CD4-positive, alpha-beta T cell (primary cell): ENCODE measurements at regions not wholly inside any gene's neighbourhood (a gene's known extent, or its start where the extent isn't known, plus 50 kb on each side); places are given as distances from the start of the nearest gene placed in this dataset.
"Not testable (repeated sequence)": the region's sequence is repeated elsewhere in the genome, so short reads cannot be mapped to it uniquely, and the experiment has no call there.

Experiments
- ATAC-seq: fragments of 200-7000 bp; cut with Tn5 transposase; one replicate; pipeline ENCODE4 v1.10.0; 2022; ENCODE audit warnings: mild to moderate bottlenecking; ENCODE audit not compliant: poor library complexity
- CTCF ChIA-PET: fragments of 350-600 bp; sonication (Branson Sonifier 250); formaldehyde crosslinking; loops from one replicate; lab custom pipeline; 2021; ENCODE audit warnings: antibody characterized with exemption, inconsistent platforms; lab: Charles Lee
- POLR2A ChIA-PET: fragments of 350-600 bp; sonication (Branson Sonifier 250); formaldehyde crosslinking; loops from one replicate; lab custom pipeline; 2021; ENCODE audit warnings: antibody characterized with exemption, inconsistent platforms; lab: Charles Lee
- DNase-seq, 14 experiments: peaks; one replicate each; pipeline ENCODE4 v3.0.0-alpha.2; 2013 to 2020; ENCODE audit warnings: mixed read lengths in 2 of 14
- H3K27ac ChIP-seq, 2 donors: one replicate each; pipeline versions ENCODE4 v1.5.1 to v1.7.0; 2013; ENCODE audit warnings: low read length in 2 of 2, low read depth in 1 of 2, mild to moderate bottlenecking in 1 of 2
- H3K27me3 ChIP-seq, 2 experiments: 1 replicate in 1 of 2; 2 replicates in 1 of 2; pipeline versions ENCODE4 v1.6.1 to v1.7.0; 2013; ENCODE audit warnings: low read length in 2 of 2, control low read depth in 1 of 2, mild to moderate bottlenecking in 1 of 2, moderate library complexity in 1 of 2; ENCODE audit not compliant: insufficient read depth in 2 of 2, control insufficient read depth in 1 of 2
- H3K36me3 ChIP-seq: one replicate; pipeline ENCODE4 v1.6.1; 2013; ENCODE audit warnings: low read length, control low read depth; ENCODE audit not compliant: insufficient read depth
- H3K4me1 ChIP-seq: one replicate; pipeline ENCODE4 v1.6.1; 2013; ENCODE audit warnings: low read length, control low read depth; ENCODE audit not compliant: insufficient read depth
- H3K4me3 ChIP-seq: one replicate; pipeline ENCODE4 v1.5.1; 2013; ENCODE audit warnings: mild to moderate bottlenecking, low read length, moderate library complexity
- H3K9me3 ChIP-seq, 2 experiments: 1 replicate in 1 of 2; 2 replicates in 1 of 2; pipeline versions ENCODE4 v1.6.1 to v1.7.0; 2013; ENCODE audit warnings: low read length in 2 of 2, mild to moderate bottlenecking in 2 of 2, control low read depth in 1 of 2, moderate library complexity in 1 of 2; ENCODE audit not compliant: control insufficient read depth in 1 of 2, insufficient read depth in 1 of 2
- H3K27ac Mint-ChIP-seq: one replicate; pipeline ENCODE4 v1.8.0; 2020; ENCODE audit warnings: mixed read lengths
- H3K27me3 Mint-ChIP-seq: one replicate; pipeline ENCODE4 v1.8.0; 2021; ENCODE audit warnings: mixed read lengths
- H3K36me3 Mint-ChIP-seq: one replicate; pipeline ENCODE4 v1.8.0; 2021; ENCODE audit warnings: low read depth, mixed read lengths
- H3K4me1 Mint-ChIP-seq: one replicate; pipeline ENCODE4 v1.8.0; 2021; ENCODE audit warnings: low read depth, mixed read lengths
- H3K4me3 Mint-ChIP-seq: one replicate; pipeline ENCODE4 v1.8.0; 2020; ENCODE audit warnings: mild to moderate bottlenecking, mixed read lengths
- H3K9me3 Mint-ChIP-seq: one replicate; pipeline ENCODE4 v1.8.0; 2020; ENCODE audit warnings: mixed read lengths
- intact Hi-C, 2 experiments: fragments of 100-400 bp; cut with DNase I in 1 of 2; cut with micrococcal nuclease in 1 of 2; formaldehyde crosslinking; loops; one replicate each; pipeline versions ENCODE4 v1.15.1 to v1.9.0; 2023 to 2025; cut with DNase I, micrococcal nuclease
- TF ChIP-seq, protein P1 (sequence below): fragments of 200-600 bp; IDR thresholded peaks from one replicate; pipeline ENCODE4 v1.8.0; 2022; ENCODE audit warnings: antibody characterized with exemption, mild to moderate bottlenecking

DNA sequence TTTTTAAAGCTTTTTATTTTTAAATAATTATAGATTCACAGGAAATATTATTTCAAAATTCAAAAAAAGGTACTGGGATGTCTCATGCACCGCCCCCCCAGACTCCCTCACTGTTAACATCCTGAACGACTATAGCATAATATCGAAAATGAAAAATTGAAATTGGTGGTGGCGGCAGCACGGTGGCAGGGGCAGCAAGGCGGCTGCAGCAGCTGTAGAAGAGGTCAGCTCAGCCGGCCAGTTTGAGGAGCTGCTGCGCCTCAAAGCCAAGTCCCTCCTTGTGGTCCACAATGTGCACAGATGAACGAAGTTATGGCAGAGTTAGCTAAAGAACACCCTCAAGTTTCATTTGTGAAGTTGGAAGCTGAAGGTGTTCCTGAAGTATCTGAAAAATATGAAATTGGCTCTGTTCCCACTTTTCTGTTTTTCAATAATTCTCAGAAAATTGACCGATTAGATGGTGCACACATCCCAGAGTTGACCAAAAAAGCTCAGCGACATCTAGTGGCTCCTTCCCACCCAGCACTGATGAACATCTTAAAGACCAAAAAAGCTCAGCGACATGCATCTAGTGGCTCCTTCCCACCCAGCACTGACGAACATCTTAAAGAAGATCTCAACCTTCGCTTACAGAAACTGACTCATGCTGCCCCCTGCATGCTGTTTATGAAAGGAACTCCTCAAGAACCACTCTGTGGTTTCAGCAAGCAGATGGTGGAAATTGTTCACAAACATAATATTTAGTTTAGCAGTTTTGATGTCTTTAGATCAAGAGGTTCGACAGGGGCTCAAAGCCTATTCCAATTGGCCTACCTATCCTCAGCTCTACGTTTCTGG is 100.8 kb downstream of the FAM217A start:
- ChIA-PET POLR2A (interaction anchor here (1.0 to 1.9 kb wide), 6 partner anchors 40 to 235 kb away, joined by 3 to 14 read pairs (median 6); partner anchors contain the start of gene FAM50B), CTCF (interaction anchor here (0.6 to 2.5 kb wide), 16 partner anchors 12 to 747 kb away, joined by 3 to 18 read pairs (median 4); partner anchors contain the start of gene FAM50B)
- intact Hi-C loops = loop anchor here (1.0 to 5.0 kb wide), 4 partner anchors 30 to 701 kb away; no protein-coding TSS in a partner anchor
- Histone ChIP-seq H3K27ac (no peak overlapping the region), H3K4me1 (peaks cover 8% of the 10 kb centered on the region), H3K27me3 (no peaks in the 10 kb centered on the region), H3K9me3 (no peaks in the 10 kb centered on the region), H3K36me3 (no peaks in the 10 kb centered on the region), H3K4me3 (no peak overlapping the region)
- Mint-ChIP-seq H3K4me3 (no peak overlapping the region), H3K27ac (no peak overlapping the region), H3K36me3 (no peaks in the 10 kb centered on the region), H3K4me1 (peaks cover 17% of the 10 kb centered on the region), H3K9me3 (no peaks in the 10 kb centered on the region), H3K27me3 (no peaks in the 10 kb centered on the region)
- ATAC-seq (peak; percentile 100), DNase-seq (peak; percentile 6 to 84 (median 31))
- TF ChIP-seq, protein P1, sequence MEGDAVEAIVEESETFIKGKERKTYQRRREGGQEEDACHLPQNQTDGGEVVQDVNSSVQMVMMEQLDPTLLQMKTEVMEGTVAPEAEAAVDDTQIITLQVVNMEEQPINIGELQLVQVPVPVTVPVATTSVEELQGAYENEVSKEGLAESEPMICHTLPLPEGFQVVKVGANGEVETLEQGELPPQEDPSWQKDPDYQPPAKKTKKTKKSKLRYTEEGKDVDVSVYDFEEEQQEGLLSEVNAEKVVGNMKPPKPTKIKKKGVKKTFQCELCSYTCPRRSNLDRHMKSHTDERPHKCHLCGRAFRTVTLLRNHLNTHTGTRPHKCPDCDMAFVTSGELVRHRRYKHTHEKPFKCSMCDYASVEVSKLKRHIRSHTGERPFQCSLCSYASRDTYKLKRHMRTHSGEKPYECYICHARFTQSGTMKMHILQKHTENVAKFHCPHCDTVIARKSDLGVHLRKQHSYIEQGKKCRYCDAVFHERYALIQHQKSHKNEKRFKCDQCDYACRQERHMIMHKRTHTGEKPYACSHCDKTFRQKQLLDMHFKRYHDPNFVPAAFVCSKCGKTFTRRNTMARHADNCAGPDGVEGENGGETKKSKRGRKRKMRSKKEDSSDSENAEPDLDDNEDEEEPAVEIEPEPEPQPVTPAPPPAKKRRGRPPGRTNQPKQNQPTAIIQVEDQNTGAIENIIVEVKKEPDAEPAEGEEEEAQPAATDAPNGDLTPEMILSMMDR = peak; percentile 73

DNA sequence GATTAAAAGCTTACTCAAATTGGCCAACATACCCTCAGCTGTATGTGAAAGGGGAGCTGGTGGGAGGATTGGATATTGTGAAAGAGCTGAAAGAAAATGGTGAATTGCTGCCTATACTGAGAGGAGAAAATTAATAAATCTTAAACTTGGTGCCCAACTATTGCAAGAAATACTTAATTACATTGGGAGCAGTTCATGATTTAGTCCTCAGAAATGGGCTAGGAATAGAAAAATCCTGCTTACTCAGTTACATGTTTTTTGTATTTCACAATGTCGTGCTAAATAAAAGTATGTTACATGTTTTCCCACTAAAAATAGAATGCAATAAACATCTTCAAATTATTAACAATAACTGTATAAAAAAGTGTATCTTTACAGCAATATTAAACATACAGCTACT is 100.0 kb downstream of the FAM217A start:
- CTCF ChIA-PET = interaction anchor here (0.7 to 2.5 kb wide), 8 partner anchors 11 to 699 kb away, joined by 3 to 18 read pairs (median 6); partner anchors contain the start of gene FAM50B
- not testable (repeated sequence) for H3K4me3 ChIP-seq, H3K4me3 Mint-ChIP-seq, H3K36me3 Mint-ChIP-seq, DNase-seq, H3K9me3 ChIP-seq, H3K27me3 Mint-ChIP-seq, H3K27ac ChIP-seq, H3K27ac Mint-ChIP-seq, H3K36me3 ChIP-seq, H3K9me3 Mint-ChIP-seq, ATAC-seq, H3K4me1 ChIP-seq, H3K27me3 ChIP-seq
- POLR2A ChIA-PET = interaction anchor here (1.7 to 1.8 kb wide), 2 partner anchors 39 to 42 kb away, joined by 11 to 14 read pairs; a partner anchor contains a TSS
- intact Hi-C loops = loop anchor here (1.0 to 5.0 kb wide), 4 partner anchors 29 to 702 kb away; no protein-coding TSS in a partner anchor
- peaks cover 17% of the 10 kb centered on the region for H3K4me1 Mint-ChIP-seq

DNA sequence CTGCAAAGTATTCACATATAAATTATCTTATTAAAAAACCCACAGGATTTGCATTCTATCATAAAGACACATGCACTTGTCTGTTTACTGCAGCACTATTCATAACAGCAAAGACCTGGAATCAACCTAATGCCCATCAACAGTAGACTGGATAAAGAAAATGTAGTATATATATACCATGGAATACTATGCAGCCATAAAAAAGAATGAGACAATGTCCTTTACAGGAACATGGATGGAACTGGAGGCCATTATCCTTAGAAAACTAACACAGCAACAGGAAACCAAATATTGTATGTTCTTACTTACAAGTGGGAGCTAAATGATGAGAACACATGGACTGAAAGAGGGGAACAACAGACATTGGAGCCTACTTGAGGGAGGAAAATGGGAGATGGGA is 97.0 kb downstream of the FAM217A start:
- CTCF ChIA-PET = no interaction called here
- POLR2A ChIA-PET = no interaction called here
- H3K36me3 ChIP-seq = no peaks in the 10 kb centered on the region
- H3K36me3 Mint-ChIP-seq = peaks cover 13% of the 10 kb centered on the region
- TF ChIP-seq, protein P1 = no peak
- H3K27ac ChIP-seq = no peak overlapping the region
- H3K9me3 Mint-ChIP-seq = no peaks in the 10 kb centered on the region
- peaks cover 8% of the 10 kb centered on the region for H3K4me1 ChIP-seq
- H3K27me3 ChIP-seq = no peaks in the 10 kb centered on the region
- H3K27ac Mint-ChIP-seq = no peak overlapping the region
- no peak overlapping the region for H3K4me3 ChIP-seq
- ATAC-seq (no peak), DNase-seq (no peak)
- intact Hi-C loops = no loop called here
- peaks cover 17% of the 10 kb centered on the region for H3K4me1 Mint-ChIP-seq
- H3K27me3 Mint-ChIP-seq = no peaks in the 10 kb centered on the region
- H3K9me3 ChIP-seq = no peaks in the 10 kb centered on the region
- H3K4me3 Mint-ChIP-seq = no peak overlapping the region
